ENCODE measurements at regions not wholly inside any gene's neighbourhood (a gene's known extent, or its start where the extent isn't known, plus 50 kb on each side); places are given as distances from the start of the nearest gene placed in this dataset.

GRCh38 chr3:59167756-59168155 lies 117.9 kb upstream of the CFAP20DC start:
- no peak for TF ChIP-seq CTCF (IDR thresholded peaks at IDR 0.05; ENCODE audit: extremely low read depth, insufficient read depth, missing control alignments)
- DNase-seq (ENCODE audit: low spot score), result no peak
- in situ Hi-C loops (cut with MboI; ENCODE audit: low pct_unique_long_range_greater_than_20kb, low sequenced_read_pairs, unreplicated experiment), result no loop called here

GRCh38 chr3:59163953-59164352 lies 114.1 kb upstream of the CFAP20DC start:
- DNase-seq (ENCODE audit: low spot score), result no peak
- in situ Hi-C loops (cut with MboI; ENCODE audit: low pct_unique_long_range_greater_than_20kb, low sequenced_read_pairs, unreplicated experiment), result no loop called here

GRCh38 chr3:59161048-59161447 lies 111.2 kb upstream of the CFAP20DC start:
- in situ Hi-C loops (cut with MboI; ENCODE audit: low pct_unique_long_range_greater_than_20kb, low sequenced_read_pairs, unreplicated experiment), result no loop called here
- TF ChIP-seq CTCF (IDR thresholded peaks at IDR 0.05; ENCODE audit: extremely low read depth, insufficient read depth, missing control alignments), result no peak

More at GRCh38 chr3:59163953-59164352, 114.1 kb upstream of the CFAP20DC start:
- no peak for TF ChIP-seq CTCF (IDR thresholded peaks at IDR 0.05; ENCODE audit: extremely low read depth, insufficient read depth, missing control alignments)

GRCh38 chr3:59160133-59160746 lies 110.4 kb upstream of the CFAP20DC start:
- DNase-seq (ENCODE audit: low spot score), result no peak
- no peak for TF ChIP-seq CTCF (IDR thresholded peaks at IDR 0.05; ENCODE audit: extremely low read depth, insufficient read depth, missing control alignments)
- in situ Hi-C loops (cut with MboI; ENCODE audit: low pct_unique_long_range_greater_than_20kb, low sequenced_read_pairs, unreplicated experiment), result no loop called here

More at GRCh38 chr3:59161048-59161447, 111.2 kb upstream of the CFAP20DC start:
- DNase-seq (ENCODE audit: low spot score), result no peak

GRCh38 chr3:59153648-59154047 lies 103.8 kb upstream of the CFAP20DC start:
- TF ChIP-seq CTCF (IDR thresholded peaks at IDR 0.05; ENCODE audit: extremely low read depth, insufficient read depth, missing control alignments), result no peak
- in situ Hi-C loops (cut with MboI; ENCODE audit: low pct_unique_long_range_greater_than_20kb, low sequenced_read_pairs, unreplicated experiment), result no loop called here
- DNase-seq (ENCODE audit: low spot score), result no peak

- in situ Hi-C loops (cut with MboI; ENCODE audit: low pct_unique_long_range_greater_than_20kb, low sequenced_read_pairs, unreplicated experiment), result no loop called here
- DNase-seq (ENCODE audit: low spot score), result no peak
- TF ChIP-seq CTCF (IDR thresholded peaks at IDR 0.05; ENCODE audit: extremely low read depth, insufficient read depth, missing control alignments), result no peak
These were observed 103.1 kb upstream of the CFAP20DC start for GRCh38 chr3:59152943-59153342.

Data from GM13977 (cell line).